ENCODE measurements at regions not wholly inside any gene's neighbourhood (a gene's known extent, or its start where the extent isn't known, plus 50 kb on each side); places are given as distances from the start of the nearest gene placed in this dataset.

DNA sequence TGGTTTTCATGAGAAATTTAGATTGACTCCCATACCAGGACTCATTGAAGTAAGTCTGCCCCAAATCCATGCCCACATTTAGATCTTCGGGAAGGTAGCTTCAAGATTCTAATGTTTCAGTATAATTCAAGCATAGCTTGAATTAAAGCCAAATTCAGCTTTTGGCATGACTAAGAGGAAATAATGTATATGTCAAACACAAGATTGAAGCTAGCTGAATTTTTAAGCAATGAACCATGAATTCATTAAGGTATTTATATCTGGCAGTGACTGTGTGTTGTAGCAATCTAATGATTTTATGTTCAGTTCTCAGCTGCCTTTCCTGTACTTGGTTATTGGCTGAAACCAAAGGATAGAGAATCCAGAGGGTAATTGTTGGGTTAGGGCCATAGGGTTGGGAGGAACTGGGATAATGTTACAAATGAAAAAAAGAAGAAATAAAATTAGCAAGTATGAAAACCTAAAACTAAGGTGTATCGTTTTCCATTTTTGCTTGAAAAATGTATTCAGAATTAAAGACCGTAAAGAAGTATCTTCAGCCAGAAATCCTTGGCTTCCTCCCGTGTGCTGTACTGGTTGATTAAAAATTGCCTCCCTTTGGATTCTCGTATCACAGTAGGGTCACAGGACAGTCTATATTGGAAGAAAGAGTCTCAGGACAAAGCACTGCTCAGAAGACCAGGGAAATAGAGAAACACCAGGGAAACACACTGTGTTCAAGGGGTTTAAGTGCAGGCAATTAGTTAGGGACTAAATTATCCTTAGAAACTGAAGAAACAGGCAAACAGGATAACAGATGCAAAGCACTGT is 119.0 kb upstream of the FN1 start:
- no peak overlapping the region for H3K27ac ChIP-seq
- WGBS (ENCODE audit: insufficient coverage, low coverage, low lambda C conversion rate, missing lambda C conversion rate) = 79% methylated on average over 5 of the region's 5 CpGs
- DNase-seq (no peak), ATAC-seq (no peak)
- TF ChIP-seq POLR2A (IDR thresholded peaks at IDR 0.05) = no peak
- TF ChIP-seq, protein P1, sequence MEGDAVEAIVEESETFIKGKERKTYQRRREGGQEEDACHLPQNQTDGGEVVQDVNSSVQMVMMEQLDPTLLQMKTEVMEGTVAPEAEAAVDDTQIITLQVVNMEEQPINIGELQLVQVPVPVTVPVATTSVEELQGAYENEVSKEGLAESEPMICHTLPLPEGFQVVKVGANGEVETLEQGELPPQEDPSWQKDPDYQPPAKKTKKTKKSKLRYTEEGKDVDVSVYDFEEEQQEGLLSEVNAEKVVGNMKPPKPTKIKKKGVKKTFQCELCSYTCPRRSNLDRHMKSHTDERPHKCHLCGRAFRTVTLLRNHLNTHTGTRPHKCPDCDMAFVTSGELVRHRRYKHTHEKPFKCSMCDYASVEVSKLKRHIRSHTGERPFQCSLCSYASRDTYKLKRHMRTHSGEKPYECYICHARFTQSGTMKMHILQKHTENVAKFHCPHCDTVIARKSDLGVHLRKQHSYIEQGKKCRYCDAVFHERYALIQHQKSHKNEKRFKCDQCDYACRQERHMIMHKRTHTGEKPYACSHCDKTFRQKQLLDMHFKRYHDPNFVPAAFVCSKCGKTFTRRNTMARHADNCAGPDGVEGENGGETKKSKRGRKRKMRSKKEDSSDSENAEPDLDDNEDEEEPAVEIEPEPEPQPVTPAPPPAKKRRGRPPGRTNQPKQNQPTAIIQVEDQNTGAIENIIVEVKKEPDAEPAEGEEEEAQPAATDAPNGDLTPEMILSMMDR (IDR thresholded peaks at IDR 0.05) = no peak
- no peaks in the 10 kb centered on the region for H3K36me3 ChIP-seq
- H3K27me3 ChIP-seq = no peaks in the 10 kb centered on the region
- no peaks in the 10 kb centered on the region for H3K9me3 ChIP-seq
- H3K4me1 ChIP-seq = no peaks in the 10 kb centered on the region
- intact Hi-C loops (cut with DNase I) = no loop called here
- no peak overlapping the region for H3K4me3 ChIP-seq

DNA sequence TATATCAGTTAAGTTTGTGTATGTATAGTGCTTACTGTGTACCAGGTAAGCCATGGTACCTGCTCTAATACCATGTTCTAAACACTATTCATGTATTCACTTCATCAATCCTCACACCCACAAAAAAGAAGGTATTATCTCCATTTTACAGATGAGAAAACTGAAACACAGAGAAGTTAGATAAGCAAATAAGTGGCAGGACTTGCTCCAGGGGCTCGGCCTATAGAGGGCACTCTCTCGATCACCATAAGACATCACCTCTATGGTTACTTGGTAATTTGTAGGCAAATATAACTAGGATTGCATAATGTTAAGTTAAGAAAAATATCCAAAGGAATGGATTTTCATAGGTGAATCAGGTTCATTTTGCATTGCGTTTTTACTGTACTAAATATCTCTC is 118.1 kb upstream of the FN1 start:
- no peak overlapping the region for H3K4me3 ChIP-seq
- H3K27me3 ChIP-seq = no peaks in the 10 kb centered on the region
- DNase-seq (no peak), ATAC-seq (peak in 2 of 4 donors; percentile 49 to 62)
- H3K36me3 ChIP-seq = no peaks in the 10 kb centered on the region
- 83% methylated on average over 3 of the region's 3 CpGs for WGBS (ENCODE audit: insufficient coverage, low coverage, low lambda C conversion rate, missing lambda C conversion rate)
- H3K9me3 ChIP-seq = no peaks in the 10 kb centered on the region
- no peak overlapping the region for H3K27ac ChIP-seq
- TF ChIP-seq, protein P1 (IDR thresholded peaks at IDR 0.05) = peak in 2 of 4 donors; percentile 7 to 40
- no peak for TF ChIP-seq POLR2A (IDR thresholded peaks at IDR 0.05)
- intact Hi-C loops (cut with DNase I) = no loop called here
- no peaks in the 10 kb centered on the region for H3K4me1 ChIP-seq

DNA sequence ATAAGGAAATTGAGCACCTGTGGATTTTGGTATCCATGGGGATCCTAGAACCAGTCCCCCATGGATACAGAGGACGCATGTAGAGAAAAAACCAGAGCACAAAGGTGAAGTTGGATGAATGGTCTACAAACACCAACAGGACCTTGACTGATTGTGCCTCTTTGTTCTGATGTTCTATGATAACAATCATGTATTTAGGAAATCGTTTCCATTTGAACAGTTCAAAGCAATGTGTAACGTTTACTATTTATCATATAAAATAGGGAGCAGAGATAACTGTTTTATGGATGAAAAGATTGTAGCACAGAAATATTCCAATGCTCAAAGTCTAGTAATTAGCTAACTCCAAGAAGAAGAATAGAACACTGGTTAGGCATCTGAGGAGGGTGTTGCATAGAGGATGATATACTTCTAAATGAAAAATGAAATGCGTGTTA is 116.3 kb upstream of the FN1 start:
- 80% methylated on average over 4 of the region's 4 CpGs for WGBS (ENCODE audit: insufficient coverage, low coverage, low lambda C conversion rate, missing lambda C conversion rate)
- no peaks in the 10 kb centered on the region for H3K27me3 ChIP-seq
- ATAC-seq (no peak), DNase-seq (no peak)
- intact Hi-C loops (cut with DNase I) = no loop called here
- TF ChIP-seq, protein P1 (IDR thresholded peaks at IDR 0.05) = no peak
- TF ChIP-seq POLR2A (IDR thresholded peaks at IDR 0.05) = no peak
- no peaks in the 10 kb centered on the region for H3K4me1 ChIP-seq
- no peaks in the 10 kb centered on the region for H3K36me3 ChIP-seq
- no peak overlapping the region for H3K27ac ChIP-seq
- no peaks in the 10 kb centered on the region for H3K9me3 ChIP-seq
- no peak overlapping the region for H3K4me3 ChIP-seq

DNA sequence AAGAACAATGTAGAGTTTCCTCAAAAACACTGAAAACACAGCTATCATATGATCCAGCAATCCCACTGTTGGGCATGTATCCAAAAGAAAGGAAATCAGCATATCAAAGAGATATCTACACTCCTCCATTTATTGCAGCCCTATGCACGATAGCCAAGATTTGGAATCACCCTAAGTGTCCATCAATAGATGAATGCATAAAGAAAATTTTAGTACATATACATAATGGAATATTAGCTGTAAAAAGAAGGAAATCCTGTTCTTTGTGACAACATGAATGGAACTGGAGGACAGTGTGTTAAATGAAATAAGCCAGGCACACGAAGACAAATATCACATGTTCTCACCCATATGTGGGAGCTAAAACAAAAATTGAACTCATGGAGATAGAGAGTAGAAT is 114.5 kb upstream of the FN1 start:
- no peak overlapping the region for H3K4me3 ChIP-seq

More for the DNA sequence above, 114.5 kb upstream of the FN1 start:
- DNase-seq (no peak), ATAC-seq (no peak)
- H3K27me3 ChIP-seq = no peaks in the 10 kb centered on the region
- TF ChIP-seq, protein P1 (IDR thresholded peaks at IDR 0.05) = no peak
- TF ChIP-seq POLR2A (IDR thresholded peaks at IDR 0.05) = no peak
- H3K9me3 ChIP-seq = no peaks in the 10 kb centered on the region
- H3K4me1 ChIP-seq = no peaks in the 10 kb centered on the region
- no peak overlapping the region for H3K27ac ChIP-seq
- no peaks in the 10 kb centered on the region for H3K36me3 ChIP-seq
- WGBS (ENCODE audit: insufficient coverage, low coverage, low lambda C conversion rate, missing lambda C conversion rate) = 46% methylated on average over 2 of the region's 2 CpGs
- intact Hi-C loops (cut with DNase I) = no loop called here

Data from right lobe of liver (tissue), 6 donors.